HG02610 (cell line): ENCODE measurements at regions not wholly inside any gene's neighbourhood (a gene's known extent, or its start where the extent isn't known, plus 50 kb on each side); places are given as distances from the start of the nearest gene placed in this dataset.
"Not testable (repeated sequence)": the region's sequence is repeated elsewhere in the genome, so short reads cannot be mapped to it uniquely, and the experiment has no call there.

Source experiments
- ATAC-seq: cut with Tn5 transposase; IDR thresholded peaks from one replicate; pipeline ENCODE4 v1.9.1; 2021; ENCODE audit warnings: mild to moderate bottlenecking, moderate library complexity; ENCODE audit not compliant: unreplicated experiment

DNA sequence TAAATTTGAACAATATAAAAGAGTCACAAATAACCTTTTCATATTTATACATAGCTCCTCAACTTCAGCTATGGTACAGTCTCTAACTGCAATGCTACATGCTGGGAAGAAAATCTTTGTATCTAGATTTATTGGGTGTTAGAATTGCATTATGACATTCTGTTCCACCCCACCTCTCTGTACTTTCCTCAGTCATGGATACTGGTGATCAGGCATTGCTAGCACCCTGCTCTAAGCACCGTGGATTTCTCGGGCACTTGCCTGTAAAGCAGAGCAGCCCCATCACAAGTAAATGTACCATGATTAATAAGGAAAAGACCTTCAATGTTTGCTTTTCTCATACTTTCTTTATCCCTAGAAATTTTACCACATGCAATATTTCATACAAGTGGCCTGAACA, 1028.9 kb upstream of the INTU start:
- no peak for ATAC-seq

- peak; percentile 56 for ATAC-seq
Measured at GRCh38 chr4:126604268-126604867, 1028.4 kb upstream of the INTU start.

DNA sequence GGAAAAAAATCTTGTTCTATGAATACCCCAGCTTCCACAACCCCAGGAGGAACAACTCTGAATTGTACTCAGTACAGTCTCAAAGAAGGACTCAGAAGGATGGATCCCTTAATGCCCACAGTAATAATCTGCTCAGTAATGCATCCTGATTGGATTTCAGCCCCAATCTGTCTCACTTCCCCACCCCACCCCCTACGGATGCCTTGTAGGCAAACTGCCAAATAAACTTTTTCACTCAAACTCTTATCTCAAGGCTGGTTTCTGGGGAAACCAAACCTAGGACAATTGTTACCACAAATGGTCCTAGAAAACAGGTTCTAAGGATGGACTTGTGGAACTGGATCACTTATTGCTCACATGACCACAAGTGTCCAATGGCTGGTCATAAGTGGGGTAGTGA, 1021.8 kb upstream of the INTU start:
- ATAC-seq = no peak

GRCh38 chr4:126611900-126612299, 1020.9 kb upstream of the INTU start:
- ATAC-seq = no peak

DNA sequence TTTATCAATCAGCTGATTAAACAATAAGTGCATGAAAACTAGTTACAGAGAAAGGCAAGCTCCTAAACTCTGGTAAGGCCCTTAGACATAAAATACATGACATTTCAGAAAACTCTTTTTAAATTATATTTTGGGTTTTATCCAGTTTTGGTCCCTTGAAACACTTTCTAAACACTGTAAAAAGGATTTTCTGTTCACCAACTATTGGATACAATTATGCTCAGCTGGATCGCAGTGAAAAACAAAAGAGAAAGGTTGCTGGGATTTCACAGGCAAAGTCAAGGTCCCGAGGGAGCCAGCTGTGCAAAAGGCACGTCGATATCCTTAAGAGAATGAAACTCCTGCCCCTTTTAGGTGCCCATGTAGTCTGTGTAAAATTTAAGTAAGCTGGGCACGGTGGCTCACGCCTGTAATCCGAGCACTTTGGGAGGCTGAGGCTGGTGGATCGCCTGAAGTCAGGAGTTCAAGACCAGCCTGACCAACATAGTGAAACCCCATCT, 1018.4 kb upstream of the INTU start:
- ATAC-seq = no peak

GRCh38 chr4:126616795-126617194, 1016.0 kb upstream of the INTU start:
- no peak for ATAC-seq

DNA sequence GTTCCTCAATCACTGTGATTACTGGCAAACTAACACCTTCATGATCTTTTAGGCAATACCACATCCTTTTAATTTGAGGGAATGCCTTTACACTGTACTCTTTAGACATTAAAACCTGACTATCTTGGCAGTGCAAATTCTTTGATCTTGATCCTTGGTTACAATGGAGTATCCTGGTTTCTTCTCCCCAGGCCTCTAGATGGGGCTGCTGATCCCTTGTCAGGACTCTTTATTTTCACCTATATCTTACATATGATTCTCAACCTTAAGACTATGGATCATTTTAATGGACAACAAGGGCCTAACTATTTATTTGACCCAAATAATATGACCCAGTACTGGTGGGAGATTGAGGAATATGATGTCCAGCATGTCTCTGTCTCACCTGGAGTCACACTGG, 1005.5 kb upstream of the INTU start:
- ATAC-seq = no peak

GRCh38 chr4:126628933-126629332, 1003.8 kb upstream of the INTU start:
- ATAC-seq = no peak

DNA sequence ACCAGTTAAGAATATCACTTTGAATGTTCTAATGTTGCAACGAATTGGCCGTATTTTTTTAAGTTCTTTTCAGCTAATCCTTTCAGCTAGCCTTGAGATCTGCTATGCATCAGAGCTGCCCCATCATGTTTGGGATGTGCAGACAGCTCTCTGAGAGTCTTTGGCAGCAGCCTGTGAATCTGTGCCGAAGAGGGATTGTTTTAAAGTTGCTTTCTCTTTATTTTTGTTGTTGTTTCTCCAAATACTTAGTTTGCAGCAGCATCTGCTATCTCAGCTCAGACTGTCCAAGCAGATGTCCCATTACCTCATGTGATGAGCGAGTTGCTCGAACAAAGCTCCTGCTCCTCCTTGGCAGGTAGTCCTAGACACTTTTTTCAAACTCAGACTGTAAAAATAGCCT, 1002.5 kb upstream of the INTU start:
- no peak for ATAC-seq

- ATAC-seq = no peak
Measured at GRCh38 chr4:126633306-126633705, 999.5 kb upstream of the INTU start.

- no peak for ATAC-seq
Measured at GRCh38 chr4:126637706-126638105, 995.1 kb upstream of the INTU start.

DNA sequence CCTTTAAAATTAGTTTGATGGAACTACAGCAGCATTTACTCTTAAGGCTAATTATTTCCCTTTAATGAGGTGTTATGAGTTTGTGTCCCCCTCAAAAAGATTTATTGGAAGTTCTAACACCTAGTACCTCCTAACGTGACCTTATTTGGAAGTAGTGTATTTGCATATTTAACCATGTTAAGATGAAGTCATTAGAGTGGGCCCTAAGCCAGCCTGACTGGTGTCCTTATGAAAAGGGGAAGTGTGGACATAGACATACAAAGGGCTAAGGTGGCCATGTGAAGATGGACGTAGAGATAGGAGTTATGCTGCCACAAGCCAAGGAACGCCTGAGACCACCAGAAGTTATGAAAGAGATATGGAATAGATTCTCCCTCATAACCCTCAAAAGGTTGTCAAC, 985.4 kb upstream of the INTU start:
- no peak for ATAC-seq

DNA sequence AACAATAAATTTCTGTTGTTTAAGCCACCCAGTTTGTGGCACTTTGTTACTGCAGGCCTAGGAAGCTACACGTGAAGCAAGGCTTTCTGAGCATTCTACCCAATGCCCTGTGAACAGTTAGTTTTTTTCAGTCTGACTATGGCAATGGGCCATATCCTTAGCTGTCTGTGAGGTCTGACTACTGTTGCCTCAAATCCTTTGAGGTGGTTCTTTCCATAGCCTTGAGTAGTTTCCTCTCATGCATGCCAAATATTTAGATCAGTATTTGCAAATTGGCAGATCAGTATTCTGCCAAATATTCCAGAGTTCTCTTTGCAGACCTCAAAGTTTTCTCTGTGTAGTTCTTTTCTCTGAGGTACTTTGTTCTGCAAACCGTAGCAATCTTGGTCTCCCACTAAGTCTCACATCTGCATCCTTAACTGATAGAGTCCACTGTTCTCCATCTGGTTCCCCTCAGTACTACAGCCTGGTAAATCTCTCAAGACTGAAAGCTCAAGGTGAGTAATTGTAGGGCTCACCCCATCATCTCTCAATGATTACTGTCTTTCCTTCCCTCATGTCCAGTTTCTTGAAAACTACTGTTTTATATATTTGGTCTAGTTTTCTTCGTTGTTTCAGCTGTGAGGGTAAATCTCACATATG, 984.9 kb upstream of the INTU start:
- ATAC-seq = no peak

- ATAC-seq = no peak
Measured at GRCh38 chr4:126658411-126658810, 974.3 kb upstream of the INTU start.

- no peak for ATAC-seq
Measured at GRCh38 chr4:126661194-126661593, 971.6 kb upstream of the INTU start.

GRCh38 chr4:126664839-126665238, 967.9 kb upstream of the INTU start:
- ATAC-seq = no peak

- ATAC-seq = not testable (repeated sequence)
Measured at GRCh38 chr4:126670038-126670437, 962.7 kb upstream of the INTU start.

DNA sequence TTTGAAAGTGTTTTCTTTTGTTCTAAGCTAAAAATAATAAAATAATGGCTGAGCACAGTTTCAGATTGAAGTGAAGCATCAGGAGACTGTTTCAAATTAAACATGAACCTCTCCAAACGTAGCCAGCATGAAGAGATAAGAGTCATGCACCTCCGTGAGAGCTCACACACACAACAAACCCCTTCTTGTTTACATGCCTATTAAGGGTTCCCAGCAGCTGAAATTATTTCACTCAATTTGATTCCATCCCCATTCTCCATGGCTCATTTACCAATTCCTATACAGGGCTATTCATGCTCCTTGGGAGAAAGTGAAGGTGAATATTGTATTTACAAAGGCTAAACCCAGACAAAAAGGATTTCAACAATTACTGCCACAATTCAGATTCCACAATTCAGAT, 954.1 kb upstream of the INTU start:
- no peak for ATAC-seq

DNA sequence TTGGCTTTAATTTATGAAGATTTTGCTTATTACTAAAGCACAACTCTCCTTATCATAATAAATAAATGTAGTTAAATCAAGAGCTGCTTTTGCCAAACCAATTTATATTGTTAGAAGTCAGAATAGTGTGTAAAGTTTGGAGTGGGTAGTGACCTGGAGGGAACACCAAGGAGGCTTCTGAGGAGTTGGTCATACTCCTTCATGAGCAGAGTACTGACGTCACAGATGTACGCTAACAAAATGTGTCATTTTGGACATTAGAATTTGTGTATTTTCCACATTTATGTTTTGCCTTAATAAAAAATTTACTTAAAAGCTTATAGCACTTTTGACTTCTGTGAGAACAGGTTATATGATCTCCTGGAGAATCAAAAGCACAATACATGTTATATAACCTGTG, 953.5 kb upstream of the INTU start:
- ATAC-seq = no peak

DNA sequence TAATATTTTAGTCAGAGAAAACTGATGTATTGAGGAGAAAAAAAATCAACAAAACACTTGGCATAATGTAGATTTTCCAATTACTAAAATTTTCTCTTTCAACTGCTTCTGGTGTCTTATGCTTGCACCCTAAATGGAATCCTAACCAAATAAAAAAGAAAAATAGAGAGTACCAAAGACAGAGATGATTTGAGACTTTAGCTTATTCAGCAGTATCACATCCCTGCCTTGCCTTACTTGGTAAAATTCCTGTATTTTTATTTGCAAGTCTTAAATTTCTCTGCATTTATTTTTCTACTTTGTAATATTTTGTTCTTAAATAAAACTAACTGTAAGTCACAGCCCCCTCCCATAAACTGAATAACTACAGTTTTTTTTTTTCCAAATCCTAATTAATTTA, 950.5 kb upstream of the INTU start:
- ATAC-seq = no peak

GRCh38 chr4:126686491-126686890, 946.3 kb upstream of the INTU start:
- ATAC-seq = no peak

DNA sequence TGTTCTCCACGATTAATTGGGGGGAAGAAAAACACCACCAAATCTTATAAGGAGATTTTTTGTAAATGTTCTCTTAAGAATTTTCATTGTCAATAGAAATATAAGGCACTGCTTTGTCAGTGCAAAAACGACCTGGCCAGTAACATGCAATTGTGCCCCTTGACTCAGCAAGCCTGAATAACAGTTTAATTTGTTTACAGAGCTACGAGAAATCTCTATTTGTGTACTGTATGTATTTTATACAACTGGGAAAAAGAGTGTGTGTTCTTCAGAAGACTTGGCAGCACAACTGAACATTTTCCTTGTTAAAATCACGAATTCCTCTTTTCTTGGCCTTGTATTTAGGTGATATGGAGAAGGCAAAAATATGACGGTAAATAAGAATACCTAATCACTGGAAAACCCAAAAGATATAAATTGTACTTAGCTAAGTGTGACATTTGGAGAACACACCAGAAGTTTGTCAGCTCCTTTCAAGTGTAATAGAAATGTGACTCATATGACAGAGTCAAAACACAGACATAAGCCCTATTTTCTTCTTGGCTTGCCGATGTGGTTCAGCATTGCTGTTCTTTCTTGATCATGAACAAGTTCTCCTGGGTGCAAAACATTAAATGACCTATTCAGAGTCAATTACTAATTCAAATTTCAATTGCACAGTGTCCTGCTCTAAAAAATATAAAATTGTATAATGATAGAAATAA, 945.0 kb upstream of the INTU start:
- ATAC-seq = no peak
